GM19099 (cell line): ENCODE measurements at regions not wholly inside any gene's neighbourhood (a gene's known extent, or its start where the extent isn't known, plus 50 kb on each side); places are given as distances from the start of the nearest gene placed in this dataset.

Experiments used
- POLR2A ChIP-seq: IDR thresholded peaks from 3 replicates; pipeline ENCODE4 v1.6.1; 2011; ENCODE audit warnings: low read depth; ENCODE audit not compliant: insufficient read length; ENCODE audit errors: extremely low read depth

GRCh38 chr18:2351126-2351850, 220.0 kb downstream of the METTL4 start:
- TF ChIP-seq POLR2A: no peak

- no peak for TF ChIP-seq POLR2A
Measured at GRCh38 chr18:2354292-2354691, 217.0 kb downstream of the METTL4 start.

DNA sequence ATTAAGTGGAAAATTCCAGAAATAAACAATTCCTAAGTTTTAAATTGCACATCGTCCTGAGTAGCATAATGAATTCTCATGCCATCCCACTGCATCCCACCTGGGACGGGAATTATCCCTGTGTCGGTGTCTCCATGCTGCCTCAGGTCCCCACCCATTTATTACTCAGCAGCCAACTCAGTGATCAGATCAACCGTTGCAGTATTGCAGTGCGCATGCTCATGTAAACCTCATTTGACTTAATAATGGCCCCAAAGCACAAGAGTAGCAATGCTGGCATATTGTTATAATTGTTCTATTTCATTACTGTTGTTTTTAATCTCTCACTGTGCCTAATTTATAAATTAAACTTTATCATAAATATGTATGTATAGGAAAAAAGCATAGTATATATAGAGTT, 214.4 kb downstream of the METTL4 start:
- TF ChIP-seq POLR2A: no peak

DNA sequence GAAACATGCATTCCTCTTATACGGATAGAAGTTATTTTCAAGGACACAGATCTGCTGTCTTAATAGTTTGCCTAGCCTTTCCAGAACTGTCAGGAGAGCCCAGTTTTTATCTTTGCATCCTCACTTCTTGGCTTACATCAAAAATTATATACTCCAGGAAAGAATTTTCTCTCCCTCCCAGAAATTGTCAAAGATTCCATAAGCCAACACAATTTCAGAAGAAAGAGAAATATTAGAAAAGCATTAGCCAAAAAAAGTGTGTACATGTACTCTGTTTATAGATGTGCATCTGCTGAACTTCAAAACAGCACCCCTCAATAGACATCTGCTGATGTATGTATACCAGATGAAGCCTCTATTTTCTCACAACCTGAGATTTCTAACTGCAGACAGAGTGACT, 210.4 kb downstream of the METTL4 start:
- no peak for TF ChIP-seq POLR2A

DNA sequence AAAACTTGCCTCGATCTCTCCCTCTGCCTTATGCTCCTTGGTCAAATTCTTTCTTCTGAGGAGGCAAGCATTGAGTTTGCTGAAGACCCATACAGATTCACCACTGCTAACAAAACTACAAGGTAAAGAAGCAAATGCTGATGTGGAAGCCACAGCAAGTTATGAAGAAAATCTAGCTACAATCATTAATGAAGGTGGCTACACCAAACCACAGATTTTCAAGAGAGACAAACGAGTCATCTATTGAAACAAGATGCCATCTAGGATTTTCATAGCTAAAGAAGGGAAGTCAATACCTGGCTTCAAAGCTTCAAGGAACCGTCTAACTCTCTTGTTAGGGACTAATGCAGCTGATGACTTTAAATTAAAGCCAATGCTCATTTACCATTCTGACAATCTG, 203.2 kb downstream of the METTL4 start:
- TF ChIP-seq POLR2A: no peak

DNA sequence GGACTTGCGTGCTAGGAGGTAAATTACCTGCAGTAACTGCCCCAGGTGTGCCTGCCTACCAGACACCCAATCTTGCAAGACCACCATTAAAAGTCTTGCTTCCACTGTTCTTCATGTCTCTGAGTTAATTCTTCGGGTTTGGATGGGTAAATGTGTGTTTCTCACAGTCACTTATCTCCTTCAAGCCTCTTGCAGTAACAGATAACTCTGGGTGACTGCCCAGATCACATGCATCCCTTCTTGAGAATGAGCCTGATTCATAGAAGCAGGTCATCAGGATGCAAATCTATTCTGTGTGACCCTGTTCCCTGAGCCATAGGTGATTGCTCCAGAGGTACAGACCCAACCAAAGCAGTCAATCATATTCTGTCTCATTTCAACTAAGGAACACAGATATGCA, 194.6 kb downstream of the METTL4 start:
- TF ChIP-seq POLR2A: no peak

DNA sequence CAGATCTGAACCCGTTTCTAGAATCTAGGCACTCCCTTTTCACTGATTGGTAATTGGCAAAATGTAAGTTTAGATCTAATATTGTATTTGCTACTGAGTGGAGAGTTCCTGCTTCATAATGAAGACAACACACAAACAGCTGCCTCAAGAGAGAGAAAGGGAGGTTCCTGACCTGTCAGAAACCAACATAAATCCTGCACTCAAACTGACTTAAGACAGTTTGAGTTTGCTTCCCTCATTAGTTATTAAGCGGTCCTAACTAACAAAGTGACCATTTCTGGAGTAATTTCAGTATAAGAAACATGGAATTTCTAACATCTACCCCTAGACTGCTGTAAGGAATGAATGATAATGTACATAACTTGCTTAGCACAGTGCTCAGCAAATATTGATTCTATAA, 191.2 kb downstream of the METTL4 start:
- no peak for TF ChIP-seq POLR2A

GRCh38 chr18:2381539-2381938, 189.8 kb downstream of the METTL4 start:
- TF ChIP-seq POLR2A: no peak

DNA sequence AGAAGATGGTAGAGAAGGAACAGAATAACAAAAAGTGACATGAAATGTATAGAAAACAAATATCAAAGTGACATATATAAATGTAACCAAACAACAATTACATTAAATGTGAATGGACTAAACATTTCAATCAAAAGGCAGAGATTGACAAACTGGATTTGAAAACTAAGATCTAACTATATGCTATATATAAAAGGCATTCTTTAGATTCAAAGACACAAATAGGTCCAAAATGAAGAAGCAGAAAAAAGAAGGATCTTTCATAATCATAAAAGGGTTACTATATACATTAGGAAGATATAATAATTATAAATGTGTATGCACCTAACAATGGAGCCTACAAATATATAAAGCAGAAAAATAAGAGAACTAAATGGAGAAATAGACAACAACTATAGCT, 183.7 kb downstream of the METTL4 start:
- no peak for TF ChIP-seq POLR2A

DNA sequence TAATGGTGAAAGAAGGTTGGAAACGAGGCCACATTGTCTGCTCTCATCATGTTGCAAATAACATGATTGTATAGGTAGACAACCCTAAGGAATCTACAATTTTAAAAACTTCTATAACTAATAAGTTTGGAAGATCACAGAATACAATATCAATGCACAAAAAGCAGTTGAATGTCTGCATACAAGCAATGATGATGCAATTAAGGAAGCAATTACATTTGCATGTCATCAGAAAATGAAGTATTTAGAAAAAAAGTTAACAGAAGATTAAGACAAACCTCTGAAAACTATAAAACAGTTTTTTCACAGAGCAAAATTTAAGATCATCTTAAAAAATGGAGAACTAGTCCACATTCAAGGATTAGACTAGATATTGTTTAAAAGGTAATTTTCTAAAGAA, 181.1 kb downstream of the METTL4 start:
- TF ChIP-seq POLR2A: no peak

- TF ChIP-seq POLR2A: no peak
Measured at GRCh38 chr18:2391470-2391869, 179.8 kb downstream of the METTL4 start.

DNA sequence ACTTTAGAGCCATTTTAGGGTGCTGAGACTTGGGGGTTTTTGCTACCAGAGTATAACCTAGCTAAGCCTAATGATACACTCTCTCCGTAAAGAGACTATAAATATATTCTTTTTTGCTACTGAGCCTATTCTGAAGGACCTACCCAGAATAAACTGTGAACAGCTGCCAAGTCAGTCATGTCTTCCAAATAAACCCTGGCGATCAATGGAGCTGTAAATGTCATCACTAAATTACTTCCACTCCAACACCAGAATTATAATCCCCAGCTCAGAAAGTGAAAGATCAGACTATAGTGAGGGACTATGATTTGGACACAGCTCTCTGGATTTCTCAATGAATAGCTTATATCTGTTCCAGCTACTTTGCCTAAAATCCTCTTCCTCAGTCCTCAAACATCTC, 178.9 kb downstream of the METTL4 start:
- no peak for TF ChIP-seq POLR2A

- no peak for TF ChIP-seq POLR2A
Measured at GRCh38 chr18:2394684-2395083, 176.6 kb downstream of the METTL4 start.

DNA sequence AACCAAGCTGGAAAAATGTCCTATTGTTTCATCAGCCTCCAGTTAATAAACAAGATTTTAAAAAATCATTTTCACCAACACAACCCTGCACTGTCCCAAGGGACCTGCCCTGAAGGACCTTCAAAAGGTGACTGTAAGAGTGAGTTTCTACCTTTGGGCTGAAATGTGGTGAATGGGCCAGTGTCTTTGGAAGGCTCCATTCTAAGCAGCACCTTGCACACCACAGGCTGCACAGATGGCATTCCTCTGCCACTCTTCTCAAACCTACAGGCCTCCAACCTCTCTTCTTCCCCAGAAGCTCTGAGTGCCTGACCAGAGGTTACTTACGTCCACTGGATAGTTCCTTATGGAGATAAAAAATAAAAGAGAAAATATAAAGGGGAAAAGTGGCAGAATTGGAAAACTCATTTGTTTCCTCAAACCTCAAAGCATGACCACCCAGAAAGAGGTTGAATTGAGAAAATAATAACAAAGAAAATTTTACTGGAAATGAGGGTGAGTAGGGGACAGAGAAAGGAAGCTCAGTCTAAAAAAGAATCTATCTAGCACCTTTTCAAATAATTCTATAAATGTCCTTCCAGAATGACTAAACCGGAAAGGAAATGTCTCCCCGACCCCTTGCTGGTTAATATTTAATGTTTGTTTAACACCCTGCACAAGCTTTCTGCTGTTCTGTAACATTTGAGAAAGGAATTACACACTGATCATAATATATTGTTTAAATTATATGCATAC, 175.7 kb downstream of the METTL4 start:
- peak; percentile 11 for TF ChIP-seq POLR2A

DNA sequence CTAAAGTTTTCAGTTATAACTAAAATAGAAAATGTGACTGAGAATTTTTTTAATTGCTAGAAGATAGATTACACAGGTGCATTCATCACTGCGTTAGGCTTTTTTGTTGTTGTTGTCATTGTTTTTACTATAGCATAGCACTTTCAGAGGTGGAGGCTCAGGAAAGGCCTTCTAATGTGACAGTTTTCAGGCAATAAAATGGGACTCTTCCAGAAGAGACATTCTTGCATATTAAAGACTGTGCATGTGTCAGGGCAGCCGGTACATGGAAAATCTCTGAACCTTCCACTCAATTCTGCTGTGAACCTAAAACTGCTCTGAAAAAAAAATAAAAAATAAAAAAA, 175.2 kb downstream of the METTL4 start:
- TF ChIP-seq POLR2A: no peak

DNA sequence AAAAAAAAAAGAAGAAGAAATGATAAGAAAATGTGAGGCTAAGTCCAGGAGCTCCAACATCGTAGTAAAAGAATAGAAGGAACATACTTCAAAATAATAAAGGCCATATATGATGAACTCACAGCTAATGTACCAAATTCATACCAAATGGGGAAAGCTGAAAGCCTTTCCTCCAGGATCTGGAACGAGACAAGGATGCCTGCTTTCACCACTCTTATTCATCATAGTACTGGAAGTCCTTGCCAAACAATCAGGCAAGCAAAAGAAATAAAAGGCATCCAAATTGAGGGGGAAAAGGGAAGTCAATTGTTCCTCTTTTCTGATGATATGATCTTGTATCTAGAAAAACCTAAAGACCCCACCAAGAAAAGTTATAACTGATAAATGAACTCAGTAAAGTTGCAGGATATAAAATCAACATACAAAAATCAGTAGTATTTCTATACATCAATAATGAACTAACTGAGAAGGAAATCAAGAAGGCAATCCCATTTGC, 170.6 kb downstream of the METTL4 start:
- TF ChIP-seq POLR2A: no peak
